ENCODE measurements at regions not wholly inside any gene's neighbourhood (a gene's known extent, or its start where the extent isn't known, plus 50 kb on each side); places are given as distances from the start of the nearest gene placed in this dataset.

- Histone ChIP-seq H3K9me3 (ENCODE audit: control insufficient read depth, insufficient read depth, low read depth, low read length) (peaks cover 8% of the 10 kb centered on the region), H3K27ac (ENCODE audit: low read depth, low read length) (no peak overlapping the region), H3K9ac (ENCODE audit: low read length) (no peak overlapping the region), H3K36me3 (ENCODE audit: control insufficient read depth, insufficient read depth, low read length) (no peaks in the 10 kb centered on the region), H3K4me1 (ENCODE audit: control insufficient read depth, insufficient read depth, low read length) (peaks cover 21% of the 10 kb centered on the region), H3K4me3 (ENCODE audit: low read depth, low read length) (no peak overlapping the region), H3K27me3 (ENCODE audit: control insufficient read depth, insufficient read depth, low read length) (no peaks in the 10 kb centered on the region)
Observed at GRCh38 chr15:70602834-70603560, 160.4 kb downstream of the UACA start.

GRCh38 chr15:70602281-70602680, 161.1 kb downstream of the UACA start:
- no peak overlapping the region for H3K27ac ChIP-seq (ENCODE audit: low read depth, low read length)
- peaks cover 21% of the 10 kb centered on the region for H3K4me1 ChIP-seq (ENCODE audit: control insufficient read depth, insufficient read depth, low read length)
- no peak overlapping the region for H3K9ac ChIP-seq (ENCODE audit: low read length)
- H3K36me3 ChIP-seq (ENCODE audit: control insufficient read depth, insufficient read depth, low read length) = no peaks in the 10 kb centered on the region
- H3K4me3 ChIP-seq (ENCODE audit: low read depth, low read length) = no peak overlapping the region
- H3K27me3 ChIP-seq (ENCODE audit: control insufficient read depth, insufficient read depth, low read length) = no peaks in the 10 kb centered on the region
- peaks cover 8% of the 10 kb centered on the region for H3K9me3 ChIP-seq (ENCODE audit: control insufficient read depth, insufficient read depth, low read depth, low read length)

- no peaks in the 10 kb centered on the region for H3K36me3 ChIP-seq (ENCODE audit: control insufficient read depth, insufficient read depth, low read length)
- no peaks in the 10 kb centered on the region for H3K27me3 ChIP-seq (ENCODE audit: control insufficient read depth, insufficient read depth, low read length)
- H3K9ac ChIP-seq (ENCODE audit: low read length) = no peak overlapping the region
- peaks cover 14% of the 10 kb centered on the region for H3K9me3 ChIP-seq (ENCODE audit: control insufficient read depth, insufficient read depth, low read depth, low read length)
- no peak overlapping the region for H3K4me3 ChIP-seq (ENCODE audit: low read depth, low read length)
- H3K27ac ChIP-seq (ENCODE audit: low read depth, low read length) = no peak overlapping the region
- H3K4me1 ChIP-seq (ENCODE audit: control insufficient read depth, insufficient read depth, low read length) = 0 out of 2 replicates have a peak, but pooled peaks cover 3% of the 10 kb centered on the region
Observed at GRCh38 chr15:70597945-70598344, 165.4 kb downstream of the UACA start.

DNA sequence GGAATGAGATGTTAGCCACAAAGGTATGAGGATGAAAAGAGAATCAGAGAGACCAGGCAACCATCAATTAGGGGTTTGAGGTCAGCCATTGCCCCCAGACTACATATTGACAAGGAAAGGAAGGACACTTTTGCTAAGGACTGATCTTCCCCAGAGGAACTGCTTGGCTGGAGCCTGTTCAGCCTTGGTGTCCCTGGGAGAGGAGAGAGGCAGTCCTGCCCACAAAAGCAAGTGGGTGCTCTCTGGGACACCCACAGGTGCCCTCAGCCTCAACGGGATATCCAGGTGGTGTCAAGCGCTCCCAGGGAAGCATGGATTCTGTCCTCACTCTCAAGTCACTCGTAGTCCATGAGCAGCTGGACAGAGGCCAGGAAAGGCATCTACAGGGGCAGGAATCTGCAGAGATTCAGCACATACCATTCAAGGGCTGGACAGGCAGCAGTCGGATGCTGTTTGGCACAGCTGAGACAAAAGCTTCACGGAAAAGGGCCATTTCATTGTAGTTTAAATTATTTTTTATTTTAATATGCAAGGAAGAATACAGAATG, 166.2 kb downstream of the UACA start:
- no peaks in the 10 kb centered on the region for H3K36me3 ChIP-seq (ENCODE audit: control insufficient read depth, insufficient read depth, low read length)
- peaks cover 14% of the 10 kb centered on the region for H3K9me3 ChIP-seq (ENCODE audit: control insufficient read depth, insufficient read depth, low read depth, low read length)
- no peak overlapping the region for H3K27ac ChIP-seq (ENCODE audit: low read depth, low read length)
- no peaks in the 10 kb centered on the region for H3K4me1 ChIP-seq (ENCODE audit: control insufficient read depth, insufficient read depth, low read length)
- no peaks in the 10 kb centered on the region for H3K27me3 ChIP-seq (ENCODE audit: control insufficient read depth, insufficient read depth, low read length)
- no peak overlapping the region for H3K9ac ChIP-seq (ENCODE audit: low read length)
- H3K4me3 ChIP-seq (ENCODE audit: low read depth, low read length) = no peak overlapping the region

- no peaks in the 10 kb centered on the region for H3K36me3 ChIP-seq (ENCODE audit: control insufficient read depth, insufficient read depth, low read length)
- H3K4me1 ChIP-seq (ENCODE audit: control insufficient read depth, insufficient read depth, low read length) = no peaks in the 10 kb centered on the region
- no peaks in the 10 kb centered on the region for H3K27me3 ChIP-seq (ENCODE audit: control insufficient read depth, insufficient read depth, low read length)
- H3K9ac ChIP-seq (ENCODE audit: low read length) = no peak overlapping the region
- H3K9me3 ChIP-seq (ENCODE audit: control insufficient read depth, insufficient read depth, low read depth, low read length) = peaks cover 14% of the 10 kb centered on the region
- H3K4me3 ChIP-seq (ENCODE audit: low read depth, low read length) = no peak overlapping the region
- H3K27ac ChIP-seq (ENCODE audit: low read depth, low read length) = no peak overlapping the region
Observed at GRCh38 chr15:70596354-70597055, 166.9 kb downstream of the UACA start.

DNA sequence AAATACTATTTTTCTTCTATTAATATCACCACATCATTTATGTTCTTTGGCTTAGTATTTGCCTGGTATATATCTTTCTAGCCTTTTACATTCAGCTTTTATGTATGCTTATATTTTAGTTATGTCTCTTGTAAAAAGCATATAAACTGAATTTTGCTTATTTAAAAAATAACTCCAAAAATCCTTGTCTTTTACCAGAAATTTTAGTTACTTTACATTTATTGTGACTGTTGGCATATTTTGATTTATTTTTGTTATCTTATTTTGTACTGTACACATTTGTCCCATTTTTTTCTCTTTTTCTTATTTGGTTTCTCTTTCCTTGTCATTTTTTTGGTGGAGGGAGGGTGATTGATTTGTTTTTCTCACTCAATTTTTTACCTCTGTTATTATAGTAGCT, 169.6 kb downstream of the UACA start:
- no peak overlapping the region for H3K9ac ChIP-seq (ENCODE audit: low read length)

DNA sequence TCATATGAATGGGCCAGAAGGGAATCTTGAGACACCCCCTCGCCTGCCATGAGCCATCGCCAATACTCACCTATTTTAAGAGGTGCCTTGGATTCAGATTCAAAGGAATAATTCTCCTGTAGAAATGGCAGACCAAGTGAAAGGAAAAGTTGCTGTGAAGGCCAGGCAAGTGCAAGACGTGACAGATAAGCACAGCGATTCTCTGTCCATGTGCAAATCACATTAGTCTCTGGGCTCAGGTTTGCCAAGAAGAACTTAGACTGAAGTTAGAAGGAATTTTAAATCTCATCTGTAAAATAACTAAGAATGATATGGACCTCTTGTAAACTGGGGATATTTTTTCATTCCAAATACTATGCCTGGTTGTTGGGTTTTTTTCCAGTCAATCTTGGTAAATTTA, 173.6 kb downstream of the UACA start:
- Histone ChIP-seq H3K27ac (ENCODE audit: low read depth, low read length) (no peak overlapping the region), H3K4me3 (ENCODE audit: low read depth, low read length) (no peak overlapping the region), H3K9ac (ENCODE audit: low read length) (no peak overlapping the region)

More for the DNA sequence above, 169.6 kb downstream of the UACA start:
- H3K36me3 ChIP-seq (ENCODE audit: control insufficient read depth, insufficient read depth, low read length) = no peaks in the 10 kb centered on the region
- H3K4me3 ChIP-seq (ENCODE audit: low read depth, low read length) = no peak overlapping the region
- H3K4me1 ChIP-seq (ENCODE audit: control insufficient read depth, insufficient read depth, low read length) = no peaks in the 10 kb centered on the region
- peaks cover 6% of the 10 kb centered on the region; the same call in 1 of the 2 replicates for H3K9me3 ChIP-seq (ENCODE audit: control insufficient read depth, insufficient read depth, low read depth, low read length)
- H3K27me3 ChIP-seq (ENCODE audit: control insufficient read depth, insufficient read depth, low read length) = no peaks in the 10 kb centered on the region
- H3K27ac ChIP-seq (ENCODE audit: low read depth, low read length) = no peak overlapping the region

DNA sequence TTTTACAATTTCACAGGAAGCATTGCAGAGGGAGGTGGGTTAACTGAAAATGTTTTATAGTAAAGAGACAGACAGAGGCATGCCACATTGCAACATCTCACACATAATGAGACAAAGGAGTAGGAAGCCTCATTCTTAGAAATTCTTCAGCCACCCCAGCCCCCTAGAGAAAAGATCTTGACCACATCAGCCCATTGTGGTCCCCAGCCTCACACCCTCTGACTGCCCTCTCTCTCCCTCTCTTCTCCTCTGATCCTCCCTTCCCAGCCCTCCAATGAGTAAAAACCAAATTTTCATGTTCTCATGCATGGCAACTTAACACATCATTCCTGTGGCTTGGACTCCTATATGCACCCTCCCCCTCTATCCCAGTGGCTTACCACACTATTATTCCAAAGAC, 174.1 kb downstream of the UACA start:
- H3K4me3 ChIP-seq (ENCODE audit: low read depth, low read length) = no peak overlapping the region
- no peak overlapping the region for H3K9ac ChIP-seq (ENCODE audit: low read length)
- peaks cover 14% of the 10 kb centered on the region for H3K4me1 ChIP-seq (ENCODE audit: control insufficient read depth, insufficient read depth, low read length)
- peaks cover 15% of the 10 kb centered on the region for H3K27me3 ChIP-seq (ENCODE audit: control insufficient read depth, insufficient read depth, low read length)
- peaks cover 10% of the 10 kb centered on the region; the same call in 1 of the 2 replicates for H3K9me3 ChIP-seq (ENCODE audit: control insufficient read depth, insufficient read depth, low read depth, low read length)
- no peak overlapping the region for H3K27ac ChIP-seq (ENCODE audit: low read depth, low read length)
- no peaks in the 10 kb centered on the region for H3K36me3 ChIP-seq (ENCODE audit: control insufficient read depth, insufficient read depth, low read length)

More for the DNA sequence above, 173.6 kb downstream of the UACA start:
- H3K27me3 ChIP-seq (ENCODE audit: control insufficient read depth, insufficient read depth, low read length) = peaks cover 10% of the 10 kb centered on the region
- peaks cover 9% of the 10 kb centered on the region for H3K4me1 ChIP-seq (ENCODE audit: control insufficient read depth, insufficient read depth, low read length)
- no peaks in the 10 kb centered on the region for H3K36me3 ChIP-seq (ENCODE audit: control insufficient read depth, insufficient read depth, low read length)
- peaks cover 11% of the 10 kb centered on the region; the same call in 1 of the 2 replicates for H3K9me3 ChIP-seq (ENCODE audit: control insufficient read depth, insufficient read depth, low read depth, low read length)

GRCh38 chr15:70588613-70589012, 174.7 kb downstream of the UACA start:
- H3K27me3 ChIP-seq (ENCODE audit: control insufficient read depth, insufficient read depth, low read length) = peaks cover 17% of the 10 kb centered on the region
- peaks cover 5% of the 10 kb centered on the region; the same call in 1 of the 2 replicates for H3K9me3 ChIP-seq (ENCODE audit: control insufficient read depth, insufficient read depth, low read depth, low read length)
- H3K36me3 ChIP-seq (ENCODE audit: control insufficient read depth, insufficient read depth, low read length) = no peaks in the 10 kb centered on the region
- H3K9ac ChIP-seq (ENCODE audit: low read length) = no peak overlapping the region
- H3K4me1 ChIP-seq (ENCODE audit: control insufficient read depth, insufficient read depth, low read length) = peaks cover 15% of the 10 kb centered on the region
- no peak overlapping the region for H3K27ac ChIP-seq (ENCODE audit: low read depth, low read length)
- H3K4me3 ChIP-seq (ENCODE audit: low read depth, low read length) = no peak overlapping the region

DNA sequence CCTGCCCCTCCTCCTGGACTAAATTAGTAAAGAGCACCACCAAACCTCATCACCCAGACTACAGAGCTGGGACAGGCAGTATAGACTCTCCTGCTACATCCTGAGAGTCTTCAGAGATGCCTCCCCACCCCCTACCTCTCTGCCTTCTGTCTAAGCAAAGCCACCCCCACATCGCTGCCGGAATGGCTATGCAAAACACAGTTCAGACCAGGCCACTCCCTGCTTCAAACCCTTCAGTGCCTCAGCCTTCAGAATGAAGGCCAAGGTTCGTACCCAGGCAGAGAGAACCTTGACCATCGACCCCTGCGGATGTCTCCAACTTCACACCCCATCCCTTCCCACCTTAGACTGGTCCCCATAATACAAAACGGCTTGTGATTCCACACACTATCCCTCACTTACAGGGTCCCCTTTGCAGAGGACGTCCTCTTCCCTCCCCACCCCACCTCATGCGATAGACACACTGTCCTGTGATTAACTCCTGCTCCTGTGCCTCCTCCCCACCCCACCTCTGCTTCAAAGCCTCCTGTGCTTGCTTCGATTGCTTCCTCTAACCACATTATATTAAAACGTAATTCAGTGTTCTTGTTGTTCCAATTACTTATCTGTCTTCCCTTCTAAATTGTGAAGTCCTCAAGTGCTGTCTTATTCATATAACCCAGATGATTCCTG, 175.3 kb downstream of the UACA start:
- H3K9me3 ChIP-seq (ENCODE audit: control insufficient read depth, insufficient read depth, low read depth, low read length) = peaks cover 5% of the 10 kb centered on the region; the same call in 1 of the 2 replicates
- no peak overlapping the region for H3K4me3 ChIP-seq (ENCODE audit: low read depth, low read length)
- peaks cover 15% of the 10 kb centered on the region for H3K4me1 ChIP-seq (ENCODE audit: control insufficient read depth, insufficient read depth, low read length)
- H3K27ac ChIP-seq (ENCODE audit: low read depth, low read length) = no peak overlapping the region
- no peaks in the 10 kb centered on the region for H3K36me3 ChIP-seq (ENCODE audit: control insufficient read depth, insufficient read depth, low read length)
- peaks cover 17% of the 10 kb centered on the region for H3K27me3 ChIP-seq (ENCODE audit: control insufficient read depth, insufficient read depth, low read length)
- no peak overlapping the region for H3K9ac ChIP-seq (ENCODE audit: low read length)
